ENCODE measurements at regions not wholly inside any gene's neighbourhood (a gene's known extent, or its start where the extent isn't known, plus 50 kb on each side); places are given as distances from the start of the nearest gene placed in this dataset.

- H3K4me1 ChIP-seq, result peaks cover 8 to 12% of the 10 kb centered on the region in 2 donors
- H3K9me3 ChIP-seq, result no peaks in the 10 kb centered on the region
- no peaks in the 10 kb centered on the region for H3K36me3 ChIP-seq
- in situ Hi-C loops (cut with MboI; ENCODE audit: low sequenced_read_pairs in 4 of 4) (no loop called here), intact Hi-C loops (cut with DNase I; ENCODE audit: low total_unique reads) (no loop called here)
- no peak overlapping the region for H3K27ac ChIP-seq
- H3K27me3 ChIP-seq, result no peaks in the 10 kb centered on the region
- no peak overlapping the region for H3K4me3 ChIP-seq
- ATAC-seq (no peak), DNase-seq (no peak)
- no peak for TF ChIP-seq CTCF (IDR thresholded peaks at IDR 0.05 in 4 of 5, conservative IDR thresholded peaks at IDR 0.05 in 1 of 5)
- TF ChIP-seq POLR2A (IDR thresholded peaks at IDR 0.05), result no peak
Observed at GRCh38 chr9:14529629-14530028, 163.6 kb downstream of the ZDHHC21 start.

GRCh38 chr9:14529054-14529453 lies 164.2 kb downstream of the ZDHHC21 start:
- Histone ChIP-seq H3K27me3 (no peaks in the 10 kb centered on the region), H3K4me3 (peak overlapping the region in 1 of 4 donors; percentile 7), H3K9me3 (no peaks in the 10 kb centered on the region), H3K4me1 (peaks cover 8 to 12% of the 10 kb centered on the region in 2 donors), H3K36me3 (no peaks in the 10 kb centered on the region), H3K27ac (peak overlapping the region in 1 of 4 donors; percentile 42)
- TF ChIP-seq CTCF (IDR thresholded peaks at IDR 0.05 in 4 of 5, conservative IDR thresholded peaks at IDR 0.05 in 1 of 5) (no peak), POLR2A (IDR thresholded peaks at IDR 0.05) (no peak)
- DNase-seq, result no peak
- in situ Hi-C loops (cut with MboI; ENCODE audit: low sequenced_read_pairs in 4 of 4) (no loop called here), intact Hi-C loops (cut with DNase I; ENCODE audit: low total_unique reads) (no loop called here)
- no peak for ATAC-seq

GRCh38 chr9:14526504-14526903 lies 166.7 kb downstream of the ZDHHC21 start:
- DNase-seq (no peak), ATAC-seq (no peak)
- H3K4me3 ChIP-seq, result no peak overlapping the region
- in situ Hi-C loops (cut with MboI; ENCODE audit: low sequenced_read_pairs in 4 of 4) (no loop called here), intact Hi-C loops (cut with DNase I; ENCODE audit: low total_unique reads) (no loop called here)
- H3K9me3 ChIP-seq, result no peaks in the 10 kb centered on the region
- TF ChIP-seq CTCF (IDR thresholded peaks at IDR 0.05 in 4 of 5, conservative IDR thresholded peaks at IDR 0.05 in 1 of 5) (no peak), POLR2A (IDR thresholded peaks at IDR 0.05) (no peak)
- H3K27me3 ChIP-seq, result no peaks in the 10 kb centered on the region
- no peak overlapping the region for H3K27ac ChIP-seq
- H3K36me3 ChIP-seq, result no peaks in the 10 kb centered on the region
- peaks cover 8 to 12% of the 10 kb centered on the region in 2 donors for H3K4me1 ChIP-seq

- ATAC-seq (no peak), DNase-seq (no peak)
- H3K4me1 ChIP-seq, result peaks cover 8 to 12% of the 10 kb centered on the region in 2 donors
- H3K27me3 ChIP-seq, result no peaks in the 10 kb centered on the region
- TF ChIP-seq CTCF (IDR thresholded peaks at IDR 0.05 in 4 of 5, conservative IDR thresholded peaks at IDR 0.05 in 1 of 5) (no peak), POLR2A (IDR thresholded peaks at IDR 0.05) (no peak)
- H3K4me3 ChIP-seq, result no peak overlapping the region
- intact Hi-C loops (cut with DNase I; ENCODE audit: low total_unique reads), result no loop called here
- H3K27ac ChIP-seq, result no peak overlapping the region
- H3K9me3 ChIP-seq, result no peaks in the 10 kb centered on the region
- no peaks in the 10 kb centered on the region for H3K36me3 ChIP-seq
- in situ Hi-C loops (cut with MboI; ENCODE audit: low sequenced_read_pairs in 4 of 4), result no loop called here
Observed at GRCh38 chr9:14525856-14526255, 167.4 kb downstream of the ZDHHC21 start.

GRCh38 chr9:14524873-14525515 lies 168.2 kb downstream of the ZDHHC21 start:
- Histone ChIP-seq H3K4me1 (peaks cover 8 to 12% of the 10 kb centered on the region in 2 donors), H3K36me3 (no peaks in the 10 kb centered on the region), H3K27ac (no peak overlapping the region), H3K9me3 (no peaks in the 10 kb centered on the region), H3K27me3 (no peaks in the 10 kb centered on the region), H3K4me3 (no peak overlapping the region)
- intact Hi-C loops (cut with DNase I; ENCODE audit: low total_unique reads), result no loop called here
- TF ChIP-seq CTCF (IDR thresholded peaks at IDR 0.05 in 4 of 5, conservative IDR thresholded peaks at IDR 0.05 in 1 of 5) (no peak), POLR2A (IDR thresholded peaks at IDR 0.05) (no peak)
- ATAC-seq (no peak), DNase-seq (no peak)
- in situ Hi-C loops (cut with MboI; ENCODE audit: low sequenced_read_pairs in 4 of 4), result no loop called here

All from gastrocnemius medialis (tissue), 4 donors.